Upper lobe of right lung (tissue), 1 donor: ENCODE measurements at regions not wholly inside any gene's neighbourhood (a gene's known extent, or its start where the extent isn't known, plus 50 kb on each side); places are given as distances from the start of the nearest gene placed in this dataset.

Experiments used
- ATAC-seq: fragments of 200-7000 bp; cut with Tn5 transposase; one replicate; pipeline ENCODE4 v1.9.1; 2020; ENCODE audit warnings: mild to moderate bottlenecking, moderate library complexity
- DNase-seq: peaks from one replicate; pipeline ENCODE4 v3.0.0-alpha.2; 2020
- H3K27ac ChIP-seq: fragments of 200-600 bp; one replicate; pipeline ENCODE4 v1.8.0; 2022
- H3K27me3 ChIP-seq: fragments of 200-600 bp; one replicate; pipeline ENCODE4 v1.8.0; 2022; ENCODE audit warnings: mild to moderate bottlenecking
- H3K36me3 ChIP-seq: fragments of 200-600 bp; one replicate; pipeline ENCODE4 v1.8.0; 2022
- H3K4me1 ChIP-seq: fragments of 200-600 bp; one replicate; pipeline ENCODE4 v1.8.0; 2022
- H3K4me3 ChIP-seq: fragments of 200-600 bp; one replicate; pipeline ENCODE4 v1.8.0; 2022; ENCODE audit warnings: mild to moderate bottlenecking
- H3K9me3 ChIP-seq: fragments of 200-600 bp; one replicate; pipeline ENCODE4 v1.8.0; 2022
- CTCF ChIP-seq: fragments of 200-600 bp; IDR thresholded peaks from one replicate; pipeline ENCODE4 v1.8.0; 2022; ENCODE audit warnings: antibody characterized with exemption
- intact Hi-C: fragments of 100-400 bp; cut with DNase I; formaldehyde crosslinking; loops from one replicate; pipeline ENCODE4 v1.11.0; 2022
- donor health status: DM: no; HTN: yes; CAD: no; lungs with severe emphysema.

- Histone ChIP-seq H3K27ac (no peak overlapping the region), H3K4me3 (peak overlapping the region; percentile 78), H3K36me3 (no peaks in the 10 kb centered on the region), H3K4me1 (peaks cover 4% of the 10 kb centered on the region), H3K27me3 (no peaks in the 10 kb centered on the region), H3K9me3 (no peaks in the 10 kb centered on the region)
- intact Hi-C loops = no loop called here
- no peak for TF ChIP-seq CTCF
- DNase-seq = no peak
- no peak for ATAC-seq
Measured at GRCh38 chr1:84078842-84079202, 65.2 kb upstream of the PRKACB start.

GRCh38 chr1:84078108-84078841 is 65.8 kb upstream of the PRKACB start:
- DNase-seq = no peak
- TF ChIP-seq CTCF = no peak
- no peaks in the 10 kb centered on the region for H3K36me3 ChIP-seq
- intact Hi-C loops = no loop called here
- H3K27me3 ChIP-seq = no peaks in the 10 kb centered on the region
- H3K4me3 ChIP-seq = peak overlapping the region; percentile 78
- H3K9me3 ChIP-seq = no peaks in the 10 kb centered on the region
- H3K27ac ChIP-seq = peak overlapping the region; percentile 71
- ATAC-seq = peak; percentile 63
- H3K4me1 ChIP-seq = peaks cover 4% of the 10 kb centered on the region

GRCh38 chr1:84077476-84078107 is 66.5 kb upstream of the PRKACB start:
- ATAC-seq (peak; percentile 98), DNase-seq (peak; percentile 81)
- H3K27ac ChIP-seq = peak overlapping the region; percentile 81
- H3K36me3 ChIP-seq = no peaks in the 10 kb centered on the region
- H3K9me3 ChIP-seq = no peaks in the 10 kb centered on the region
- peak; percentile 10 for TF ChIP-seq CTCF
- H3K4me1 ChIP-seq = peaks cover 4% of the 10 kb centered on the region
- no peaks in the 10 kb centered on the region for H3K27me3 ChIP-seq
- peak overlapping the region; percentile 78 for H3K4me3 ChIP-seq
- intact Hi-C loops = no loop called here

GRCh38 chr1:84073266-84073665 is 70.8 kb upstream of the PRKACB start:
- ATAC-seq = no peak
- Histone ChIP-seq H3K27ac (no peak overlapping the region), H3K9me3 (no peaks in the 10 kb centered on the region), H3K36me3 (no peaks in the 10 kb centered on the region), H3K4me3 (no peak overlapping the region), H3K27me3 (no peaks in the 10 kb centered on the region), H3K4me1 (no peaks in the 10 kb centered on the region)
- no peak for DNase-seq
- intact Hi-C loops = no loop called here
- no peak for TF ChIP-seq CTCF

GRCh38 chr1:84069236-84069845 is 70.4 kb upstream of the TTLL7 start:
- H3K4me1 ChIP-seq = no peaks in the 10 kb centered on the region
- no peak overlapping the region for H3K27ac ChIP-seq
- no peak for TF ChIP-seq CTCF
- H3K9me3 ChIP-seq = no peaks in the 10 kb centered on the region
- H3K36me3 ChIP-seq = no peaks in the 10 kb centered on the region
- H3K4me3 ChIP-seq = no peak overlapping the region
- peaks cover 5% of the 10 kb centered on the region for H3K27me3 ChIP-seq
- intact Hi-C loops = no loop called here
- no peak for ATAC-seq
- DNase-seq = no peak
